ENCODE measurements at regions not wholly inside any gene's neighbourhood (a gene's known extent, or its start where the extent isn't known, plus 50 kb on each side); places are given as distances from the start of the nearest gene placed in this dataset.

DNA sequence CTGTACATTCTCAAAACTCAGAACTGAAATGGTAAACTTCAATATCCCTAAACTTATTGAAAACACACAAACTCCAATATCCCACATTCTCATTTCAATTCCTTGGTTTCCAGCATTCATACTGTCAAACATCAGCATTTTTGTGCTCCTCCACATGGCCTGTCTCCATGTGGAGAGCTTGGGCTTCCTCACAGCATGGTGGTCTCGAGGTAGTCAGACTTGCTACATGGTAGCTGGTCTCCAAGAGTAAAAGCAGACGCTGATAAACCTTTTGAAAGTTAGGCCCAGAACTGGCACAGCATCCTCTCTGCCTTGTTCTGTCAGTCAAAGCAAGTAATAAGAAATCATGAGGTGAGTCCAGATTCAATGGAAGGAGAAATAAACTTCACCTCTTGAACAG lies 70.5 kb downstream of the VCPKMT start:
- no peak overlapping the region for H3K4me3 ChIP-seq (ENCODE audit: low read depth, low read length)
- TF ChIP-seq, protein P1, sequence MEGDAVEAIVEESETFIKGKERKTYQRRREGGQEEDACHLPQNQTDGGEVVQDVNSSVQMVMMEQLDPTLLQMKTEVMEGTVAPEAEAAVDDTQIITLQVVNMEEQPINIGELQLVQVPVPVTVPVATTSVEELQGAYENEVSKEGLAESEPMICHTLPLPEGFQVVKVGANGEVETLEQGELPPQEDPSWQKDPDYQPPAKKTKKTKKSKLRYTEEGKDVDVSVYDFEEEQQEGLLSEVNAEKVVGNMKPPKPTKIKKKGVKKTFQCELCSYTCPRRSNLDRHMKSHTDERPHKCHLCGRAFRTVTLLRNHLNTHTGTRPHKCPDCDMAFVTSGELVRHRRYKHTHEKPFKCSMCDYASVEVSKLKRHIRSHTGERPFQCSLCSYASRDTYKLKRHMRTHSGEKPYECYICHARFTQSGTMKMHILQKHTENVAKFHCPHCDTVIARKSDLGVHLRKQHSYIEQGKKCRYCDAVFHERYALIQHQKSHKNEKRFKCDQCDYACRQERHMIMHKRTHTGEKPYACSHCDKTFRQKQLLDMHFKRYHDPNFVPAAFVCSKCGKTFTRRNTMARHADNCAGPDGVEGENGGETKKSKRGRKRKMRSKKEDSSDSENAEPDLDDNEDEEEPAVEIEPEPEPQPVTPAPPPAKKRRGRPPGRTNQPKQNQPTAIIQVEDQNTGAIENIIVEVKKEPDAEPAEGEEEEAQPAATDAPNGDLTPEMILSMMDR (IDR thresholded peaks at IDR 0.05; ENCODE audit: borderline replicate concordance, insufficient read depth, low read depth, low read length): no peak

DNA sequence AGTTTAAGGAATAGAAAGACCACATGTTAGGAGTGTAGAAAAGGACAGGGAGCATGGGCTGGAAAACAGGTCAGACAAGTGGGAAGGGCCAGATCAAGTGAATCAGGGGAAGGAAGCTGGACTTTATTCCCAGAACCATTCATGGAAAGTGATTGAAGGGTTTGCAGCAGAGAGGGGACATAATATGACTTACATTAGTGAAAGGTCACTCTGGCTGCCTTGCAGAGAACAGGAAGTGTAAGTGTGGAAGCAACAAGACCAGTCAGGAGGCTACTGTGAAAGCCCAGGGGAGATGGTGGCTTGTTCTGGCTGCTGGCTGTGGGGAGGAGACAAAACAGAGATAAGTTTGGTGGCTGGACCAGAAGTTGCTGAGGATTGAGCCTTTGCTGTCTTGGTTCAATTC lies 69.1 kb downstream of the VCPKMT start:
- no peak overlapping the region for H3K4me3 ChIP-seq (ENCODE audit: low read depth, low read length)
- TF ChIP-seq, protein P1 (IDR thresholded peaks at IDR 0.05; ENCODE audit: borderline replicate concordance, insufficient read depth, low read depth, low read length): no peak

DNA sequence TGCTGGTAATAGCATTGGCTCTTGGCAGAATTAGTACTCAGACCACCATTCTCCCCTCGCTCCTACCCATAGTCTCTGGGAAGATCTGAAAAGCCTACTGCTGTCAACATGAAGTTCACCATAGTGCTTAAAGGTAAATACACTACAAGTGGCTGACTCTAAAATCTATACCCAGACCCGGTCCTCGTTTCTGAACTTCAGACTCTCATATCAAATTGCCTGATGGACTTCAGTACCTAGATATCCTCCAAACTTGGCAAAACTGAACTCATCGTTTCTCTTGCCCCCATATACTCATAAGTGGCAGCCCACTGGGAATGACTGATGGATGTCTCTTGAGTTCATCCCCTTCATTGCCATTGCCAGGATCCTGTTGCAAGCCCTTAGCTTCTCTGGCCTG lies 67.3 kb downstream of the VCPKMT start:
- H3K4me3 ChIP-seq (ENCODE audit: low read depth, low read length): no peak overlapping the region
- TF ChIP-seq, protein P1 (IDR thresholded peaks at IDR 0.05; ENCODE audit: borderline replicate concordance, insufficient read depth, low read depth, low read length): no peak

DNA sequence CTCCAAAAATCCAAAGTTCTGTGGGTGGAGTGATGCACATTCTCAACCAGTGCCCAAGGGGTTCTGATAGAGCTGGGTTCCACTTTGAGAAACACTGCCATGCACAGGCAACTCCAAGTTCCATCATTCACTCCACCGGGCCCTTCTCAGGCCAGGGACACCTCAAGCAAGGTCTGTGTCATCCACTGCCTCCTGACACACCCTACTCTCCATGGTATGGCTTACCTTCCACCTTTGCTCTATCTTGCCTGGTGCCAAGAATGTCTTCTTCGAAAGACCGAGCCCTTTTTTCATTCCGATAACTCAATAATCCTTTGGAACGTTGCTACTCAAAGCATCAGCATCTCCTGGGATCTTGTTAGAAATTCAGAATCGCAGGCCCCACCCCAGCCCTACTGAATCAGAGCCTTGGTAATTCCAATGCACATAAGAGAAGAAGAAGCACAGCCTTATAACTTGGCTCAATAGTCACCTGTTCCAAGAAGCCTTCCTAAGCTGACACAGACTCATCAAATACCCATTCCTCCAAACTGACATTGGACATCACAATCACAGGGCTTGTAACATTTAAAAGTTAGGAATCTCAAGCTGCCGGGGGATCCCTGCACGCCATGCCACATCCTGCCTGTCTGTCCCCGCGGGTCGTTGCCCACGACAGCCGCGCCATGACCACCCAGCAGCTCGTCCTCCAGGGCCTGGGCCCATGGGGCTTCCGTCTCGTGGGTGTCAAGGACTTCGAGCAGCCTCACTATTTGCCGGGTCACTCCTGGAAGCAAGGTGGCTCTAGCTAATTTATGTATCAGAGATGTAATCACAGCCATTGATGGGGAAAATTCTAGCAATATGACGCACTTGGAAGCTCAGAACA lies 66.4 kb downstream of the VCPKMT start:
- no peak overlapping the region for H3K4me3 ChIP-seq (ENCODE audit: low read depth, low read length)
- TF ChIP-seq, protein P1 (IDR thresholded peaks at IDR 0.05; ENCODE audit: borderline replicate concordance, insufficient read depth, low read depth, low read length): no peak

DNA sequence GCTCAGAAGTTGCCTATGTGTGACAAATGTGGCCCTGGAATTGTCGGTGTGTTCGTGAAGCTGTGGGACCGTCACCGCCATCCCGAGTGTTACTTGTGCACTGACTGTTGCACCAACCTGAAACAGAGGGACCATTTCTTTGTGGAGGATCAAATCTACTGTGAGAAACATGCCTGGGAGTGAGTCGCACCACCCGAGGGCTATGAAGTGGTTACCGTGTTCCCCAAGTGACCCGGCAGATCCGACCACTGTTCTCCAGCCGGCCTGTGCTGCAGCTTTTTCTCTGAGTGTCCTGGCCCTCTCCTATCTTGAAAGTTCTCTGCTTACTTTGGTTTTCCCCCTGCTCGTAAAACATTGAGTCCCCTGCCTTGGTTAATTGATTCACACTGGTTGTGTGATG lies 65.3 kb downstream of the VCPKMT start:
- TF ChIP-seq, protein P1 (IDR thresholded peaks at IDR 0.05; ENCODE audit: borderline replicate concordance, insufficient read depth, low read depth, low read length): no peak
- H3K4me3 ChIP-seq (ENCODE audit: low read depth, low read length): no peak overlapping the region

DNA sequence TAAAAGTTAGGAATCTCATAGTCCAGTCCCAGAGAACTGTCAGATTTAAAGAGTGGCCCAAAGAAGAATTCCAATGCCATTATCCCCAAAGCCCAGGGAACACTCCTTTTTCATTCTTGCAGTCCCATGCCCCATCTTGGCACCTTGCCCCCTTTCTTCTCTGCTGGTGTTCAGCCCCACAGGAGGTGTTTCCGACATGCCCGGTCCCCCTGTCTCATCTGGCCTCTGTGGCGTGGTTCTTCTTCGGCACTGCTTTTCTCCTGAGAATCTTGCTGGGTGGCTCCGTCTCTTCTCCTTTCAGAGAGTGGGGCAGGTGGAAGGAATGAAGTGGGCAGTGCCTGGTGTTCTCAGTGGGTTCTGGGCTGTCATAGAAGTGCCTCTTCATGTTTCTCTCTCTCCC lies 64.7 kb downstream of the VCPKMT start:
- TF ChIP-seq, protein P1 (IDR thresholded peaks at IDR 0.05; ENCODE audit: borderline replicate concordance, insufficient read depth, low read depth, low read length): no peak
- no peak overlapping the region for H3K4me3 ChIP-seq (ENCODE audit: low read depth, low read length)

DNA sequence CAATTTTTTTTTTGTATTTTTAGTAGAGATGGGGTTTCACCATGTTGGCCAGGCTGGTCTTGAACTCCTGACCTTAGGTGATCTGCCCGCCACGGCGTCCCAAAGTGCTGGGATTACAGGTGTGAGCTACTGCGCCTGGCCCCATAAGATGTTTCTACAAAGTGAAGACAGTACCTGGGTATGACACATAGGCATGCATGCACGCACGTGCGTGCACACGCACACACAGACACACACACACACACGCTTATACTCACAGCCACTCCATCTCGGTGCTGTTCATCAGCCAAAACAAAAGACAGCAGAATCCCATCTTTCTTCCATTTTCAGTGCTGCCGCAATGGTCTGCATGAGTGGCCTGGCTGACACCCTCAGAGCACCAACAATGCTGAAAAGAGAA lies 63.9 kb downstream of the VCPKMT start:
- TF ChIP-seq, protein P1 (IDR thresholded peaks at IDR 0.05; ENCODE audit: borderline replicate concordance, insufficient read depth, low read depth, low read length): no peak
- no peak overlapping the region for H3K4me3 ChIP-seq (ENCODE audit: low read depth, low read length)
